HEK293 (cell line): ENCODE measurements at regions not wholly inside any gene's neighbourhood (a gene's known extent, or its start where the extent isn't known, plus 50 kb on each side); places are given as distances from the start of the nearest gene placed in this dataset.

Experiments used
- CTCF ChIA-PET: fragments of 350-600 bp; formaldehyde crosslinking; extraction: SDS; loops from one replicate; lab custom pipeline; 2021; ENCODE audit warnings: antibody characterized with exemption; lab: Yijun Ruan, JAX
- POLR2A ChIA-PET: fragments of 300-600 bp; formaldehyde crosslinking; extraction: SDS; loops from one replicate; lab custom pipeline; 2020; ENCODE audit warnings: antibody characterized with exemption, inconsistent platforms; lab: Yijun Ruan, JAX
- H3K27ac ChIP-seq: fragments of 200-500 bp; sonication (Bioruptor generic); 2 replicates; pipeline ENCODE4 v1.5.1; 2014; ENCODE audit warnings: low read depth, low read length, control low read depth, inconsistent platforms; ENCODE audit errors: extremely low read depth
- H3K36me3 ChIP-seq, 2 experiments: fragments of 200-500 bp in 1 of 2; sonication (Bioruptor generic) in 1 of 2; 1 replicate in 1 of 2; 2 replicates in 1 of 2; pipeline ENCODE4 v1.5.1; 2014 to 2017; ENCODE audit warnings: inconsistent platforms in 2 of 2, low read length in 2 of 2; ENCODE audit not compliant: control insufficient read depth in 2 of 2, insufficient read depth in 1 of 2
- H3K4me1 ChIP-seq: fragments of 200-500 bp; sonication (Bioruptor generic); 2 replicates; pipeline ENCODE4 v1.5.1; 2014; ENCODE audit warnings: mild to moderate bottlenecking, low read length, inconsistent platforms; ENCODE audit not compliant: control insufficient read depth, insufficient read depth
- H3K4me3 ChIP-seq: 2 replicates; pipeline ENCODE4 v1.5.1; 2011; ENCODE audit warnings: low read depth, mild to moderate bottlenecking, control low read depth, low read length, moderate library complexity
- H3K9me3 ChIP-seq: fragments of 200-500 bp; sonication (Bioruptor generic); 2 replicates; pipeline ENCODE4 v1.5.1; 2014; ENCODE audit warnings: low read depth, low read length, inconsistent platforms; ENCODE audit not compliant: control insufficient read depth, insufficient read depth
- BCL11A ChIP-seq: fragments of 450-650 bp; formaldehyde crosslinking; IDR thresholded peaks from 2 replicates; pipeline ENCODE4 v1.5.1; 2016; ENCODE audit warnings: low read depth, missing biosample characterization, missing genetic modification characterization
- KLF16 ChIP-seq: fragments of 450-650 bp; formaldehyde crosslinking; IDR thresholded peaks from 2 replicates; pipeline ENCODE4 v1.5.1; 2017; ENCODE audit warnings: missing biosample characterization, missing genetic modification characterization
- SETDB1 ChIP-seq: IDR thresholded peaks from one replicate; pipeline ENCODE4 v1.6.1; 2017; ENCODE audit warnings: mild to moderate bottlenecking, low read length, moderate library complexity, mixed read lengths; ENCODE audit not compliant: insufficient read length
- ZBTB7A ChIP-seq: fragments of 450-650 bp; formaldehyde crosslinking; IDR thresholded peaks from 2 replicates; pipeline ENCODE4 v1.5.1; 2016; ENCODE audit warnings: low read depth, missing biosample characterization, missing genetic modification characterization
- ZNF133 ChIP-seq: fragments of 450-650 bp; formaldehyde crosslinking; IDR thresholded peaks from 2 replicates; pipeline ENCODE4 v1.5.1; 2016; ENCODE audit warnings: missing biosample characterization, missing genetic modification characterization
- ZNF16 ChIP-seq: fragments of 450-650 bp; formaldehyde crosslinking; IDR thresholded peaks from 2 replicates; pipeline ENCODE4 v1.5.1; 2016; ENCODE audit warnings: low read depth, missing biosample characterization, missing genetic modification characterization
- ZNF175 ChIP-seq: fragments of 450-650 bp; formaldehyde crosslinking; IDR thresholded peaks from 2 replicates; pipeline ENCODE4 v1.5.1; 2016; ENCODE audit warnings: missing biosample characterization, missing genetic modification characterization
- ZNF184 ChIP-seq: fragments of 450-650 bp; IDR thresholded peaks from 2 replicates; pipeline ENCODE4 v1.5.1; 2018; ENCODE audit warnings: missing biosample characterization, mild to moderate bottlenecking, missing genetic modification characterization
- ZNF211 ChIP-seq: fragments of 450-650 bp; formaldehyde crosslinking; IDR thresholded peaks from 2 replicates; pipeline ENCODE4 v1.5.1; 2016; ENCODE audit warnings: low read depth, missing biosample characterization, missing genetic modification characterization
- ZNF239 ChIP-seq: fragments of 450-650 bp; formaldehyde crosslinking; IDR thresholded peaks from 2 replicates; pipeline ENCODE4 v1.5.1; 2016; ENCODE audit warnings: missing biosample characterization, missing genetic modification characterization
- ZNF404 ChIP-seq: fragments of 450-650 bp; formaldehyde crosslinking; IDR thresholded peaks from 2 replicates; pipeline ENCODE4 v1.5.1; 2017; ENCODE audit warnings: missing biosample characterization, missing genetic modification characterization
- ZNF558 ChIP-seq: fragments of 450-650 bp; formaldehyde crosslinking; IDR thresholded peaks from 2 replicates; pipeline ENCODE4 v1.5.1; 2016; ENCODE audit warnings: missing biosample characterization, missing genetic modification characterization
- ZNF629 ChIP-seq: fragments of 450-650 bp; formaldehyde crosslinking; IDR thresholded peaks from 2 replicates; pipeline ENCODE4 v1.5.1; 2017; ENCODE audit warnings: missing biosample characterization, missing genetic modification characterization
- ZNF660 ChIP-seq: fragments of 450-650 bp; IDR thresholded peaks from 2 replicates; pipeline ENCODE4 v1.5.1; 2018; ENCODE audit warnings: missing biosample characterization, mild to moderate bottlenecking, missing genetic modification characterization
- ZNF670 ChIP-seq: fragments of 450-650 bp; formaldehyde crosslinking; IDR thresholded peaks from 2 replicates; pipeline ENCODE4 v1.5.1; 2016; ENCODE audit warnings: missing biosample characterization, missing genetic modification characterization, low read depth
- ZNF677 ChIP-seq: fragments of 450-650 bp; IDR thresholded peaks from 2 replicates; pipeline ENCODE4 v1.5.0; 2018; ENCODE audit warnings: missing biosample characterization, mild to moderate bottlenecking, missing genetic modification characterization, moderate library complexity
- ZNF707 ChIP-seq: fragments of 450-650 bp; formaldehyde crosslinking; IDR thresholded peaks from 2 replicates; pipeline ENCODE4 v1.5.1; 2016; ENCODE audit warnings: missing biosample characterization, missing genetic modification characterization
- TF ChIP-seq, protein P1 (sequence below): fragments of 450-650 bp; formaldehyde crosslinking; IDR thresholded peaks from 2 replicates; pipeline ENCODE4 v1.5.1; 2016; ENCODE audit warnings: missing biosample characterization, missing genetic modification characterization
- TF ChIP-seq, protein P2 (sequence below): fragments of 450-650 bp; formaldehyde crosslinking; IDR thresholded peaks from 2 replicates; pipeline ENCODE4 v1.5.1; 2016; ENCODE audit warnings: missing biosample characterization, missing genetic modification characterization
- TF ChIP-seq, protein P3 (sequence below): fragments of 450-650 bp; formaldehyde crosslinking; IDR thresholded peaks from 2 replicates; pipeline ENCODE4 v1.5.1; 2016; ENCODE audit warnings: missing biosample characterization, missing genetic modification characterization
- TF ChIP-seq, protein P4 (sequence below): fragments of 450-650 bp; formaldehyde crosslinking; IDR thresholded peaks from 2 replicates; pipeline ENCODE4 v1.5.1; 2017; ENCODE audit warnings: missing biosample characterization, mild to moderate bottlenecking, missing genetic modification characterization, moderate library complexity
- TF ChIP-seq, protein P5 (sequence below): fragments of 450-650 bp; formaldehyde crosslinking; IDR thresholded peaks from 2 replicates; pipeline ENCODE4 v1.5.1; 2016; ENCODE audit warnings: missing biosample characterization, missing genetic modification characterization
- TF ChIP-seq, protein P6 (sequence below): fragments of 450-650 bp; formaldehyde crosslinking; IDR thresholded peaks from 2 replicates; pipeline ENCODE4; 2016; ENCODE audit warnings: missing biosample characterization, missing genetic modification characterization
- TF ChIP-seq, protein P7 (sequence below): fragments of 450-650 bp; formaldehyde crosslinking; optimal IDR thresholded peaks from 2 replicates; pipeline ENCODE3; 2016; ENCODE audit warnings: missing biosample characterization, mild to moderate bottlenecking, missing genetic modification characterization
- TF ChIP-seq, protein P8 (sequence below): fragments of 450-650 bp; IDR thresholded peaks from 2 replicates; pipeline ENCODE4 v1.5.1; 2018; ENCODE audit warnings: missing biosample characterization, mild to moderate bottlenecking, missing genetic modification characterization

DNA sequence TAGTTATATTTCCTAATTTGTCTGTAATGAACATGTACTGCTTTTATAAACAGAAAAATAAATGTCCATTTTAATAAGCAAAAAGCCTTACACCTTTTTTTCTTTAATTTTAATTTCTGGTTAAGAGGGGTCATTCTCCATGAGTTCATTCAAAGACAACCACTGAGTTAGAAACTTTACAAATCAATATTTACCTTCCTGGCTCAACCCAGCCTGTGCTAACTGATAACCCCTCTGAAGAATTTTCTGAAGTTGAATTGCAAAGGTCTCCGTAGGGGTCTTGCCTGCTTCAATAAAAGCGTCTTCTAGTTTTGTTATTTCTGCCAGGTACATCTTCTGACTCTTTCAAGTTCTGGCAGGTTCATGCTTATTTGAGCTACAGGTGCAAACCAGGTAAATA is 440.4 kb upstream of the SALL1 start:
- Histone ChIP-seq H3K27ac (no peak overlapping the region), H3K4me1 (peaks cover 10% of the 10 kb centered on the region), H3K9me3 (no peaks in the 10 kb centered on the region), H3K4me3 (no peak overlapping the region), H3K36me3 (no peaks in the 10 kb centered on the region)
- POLR2A ChIA-PET: no interaction called here
- CTCF ChIA-PET: interaction anchor here (0.6 kb wide), 2 partner anchors 62 to 1122 kb away, joined by 3 to 4 read pairs; no protein-coding TSS in a partner anchor
- TF ChIP-seq, protein P1, sequence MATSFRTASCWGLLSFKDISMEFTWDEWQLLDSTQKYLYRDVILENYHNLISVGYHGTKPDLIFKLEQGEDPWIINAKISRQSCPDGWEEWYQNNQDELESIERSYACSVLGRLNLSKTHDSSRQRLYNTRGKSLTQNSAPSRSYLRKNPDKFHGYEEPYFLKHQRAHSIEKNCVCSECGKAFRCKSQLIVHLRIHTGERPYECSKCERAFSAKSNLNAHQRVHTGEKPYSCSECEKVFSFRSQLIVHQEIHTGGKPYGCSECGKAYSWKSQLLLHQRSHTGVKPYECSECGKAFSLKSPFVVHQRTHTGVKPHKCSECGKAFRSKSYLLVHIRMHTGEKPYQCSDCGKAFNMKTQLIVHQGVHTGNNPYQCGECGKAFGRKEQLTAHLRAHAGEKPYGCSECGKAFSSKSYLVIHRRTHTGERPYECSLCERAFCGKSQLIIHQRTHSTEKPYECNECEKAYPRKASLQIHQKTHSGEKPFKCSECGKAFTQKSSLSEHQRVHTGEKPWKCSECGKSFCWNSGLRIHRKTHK (tag by site-specific recombination): no peak
- TF ChIP-seq ZNF660 (tag by site-specific recombination) (no peak), ZNF133 (tag by site-specific recombination) (no peak), ZBTB7A (no peak), ZNF707 (tag by site-specific recombination) (no peak), ZNF16 (tag by site-specific recombination) (no peak), ZNF211 (tag by site-specific recombination) (no peak), ZNF558 (tag by site-specific recombination) (no peak), ZNF175 (tag by site-specific recombination) (no peak), ZNF670 (tag by site-specific recombination) (no peak), ZNF677 (tag by site-specific recombination) (no peak), ZNF184 (no peak), SETDB1 (no peak), BCL11A (tag by site-specific recombination) (no peak)
- TF ChIP-seq, protein P2, sequence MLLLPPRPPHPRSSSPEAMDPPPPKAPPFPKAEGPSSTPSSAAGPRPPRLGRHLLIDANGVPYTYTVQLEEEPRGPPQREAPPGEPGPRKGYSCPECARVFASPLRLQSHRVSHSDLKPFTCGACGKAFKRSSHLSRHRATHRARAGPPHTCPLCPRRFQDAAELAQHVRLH (tag by site-specific recombination): no peak
- TF ChIP-seq, protein P3, sequence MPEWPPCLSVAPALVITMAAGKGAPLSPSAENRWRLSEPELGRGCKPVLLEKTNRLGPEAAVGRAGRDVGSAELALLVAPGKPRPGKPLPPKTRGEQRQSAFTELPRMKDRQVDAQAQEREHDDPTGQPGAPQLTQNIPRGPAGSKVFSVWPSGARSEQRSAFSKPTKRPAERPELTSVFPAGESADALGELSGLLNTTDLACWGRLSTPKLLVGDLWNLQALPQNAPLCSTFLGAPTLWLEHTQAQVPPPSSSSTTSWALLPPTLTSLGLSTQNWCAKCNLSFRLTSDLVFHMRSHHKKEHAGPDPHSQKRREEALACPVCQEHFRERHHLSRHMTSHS (tag by site-specific recombination): no peak
- TF ChIP-seq, protein P4, sequence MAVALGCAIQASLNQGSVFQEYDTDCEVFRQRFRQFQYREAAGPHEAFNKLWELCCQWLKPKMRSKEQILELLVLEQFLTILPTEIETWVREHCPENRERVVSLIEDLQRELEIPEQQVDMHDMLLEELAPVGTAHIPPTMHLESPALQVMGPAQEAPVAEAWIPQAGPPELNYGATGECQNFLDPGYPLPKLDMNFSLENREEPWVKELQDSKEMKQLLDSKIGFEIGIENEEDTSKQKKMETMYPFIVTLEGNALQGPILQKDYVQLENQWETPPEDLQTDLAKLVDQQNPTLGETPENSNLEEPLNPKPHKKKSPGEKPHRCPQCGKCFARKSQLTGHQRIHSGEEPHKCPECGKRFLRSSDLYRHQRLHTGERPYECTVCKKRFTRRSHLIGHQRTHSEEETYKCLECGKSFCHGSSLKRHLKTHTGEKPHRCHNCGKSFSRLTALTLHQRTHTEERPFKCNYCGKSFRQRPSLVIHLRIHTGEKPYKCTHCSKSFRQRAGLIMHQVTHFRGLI (tag by site-specific recombination): no peak
- TF ChIP-seq, protein P5, sequence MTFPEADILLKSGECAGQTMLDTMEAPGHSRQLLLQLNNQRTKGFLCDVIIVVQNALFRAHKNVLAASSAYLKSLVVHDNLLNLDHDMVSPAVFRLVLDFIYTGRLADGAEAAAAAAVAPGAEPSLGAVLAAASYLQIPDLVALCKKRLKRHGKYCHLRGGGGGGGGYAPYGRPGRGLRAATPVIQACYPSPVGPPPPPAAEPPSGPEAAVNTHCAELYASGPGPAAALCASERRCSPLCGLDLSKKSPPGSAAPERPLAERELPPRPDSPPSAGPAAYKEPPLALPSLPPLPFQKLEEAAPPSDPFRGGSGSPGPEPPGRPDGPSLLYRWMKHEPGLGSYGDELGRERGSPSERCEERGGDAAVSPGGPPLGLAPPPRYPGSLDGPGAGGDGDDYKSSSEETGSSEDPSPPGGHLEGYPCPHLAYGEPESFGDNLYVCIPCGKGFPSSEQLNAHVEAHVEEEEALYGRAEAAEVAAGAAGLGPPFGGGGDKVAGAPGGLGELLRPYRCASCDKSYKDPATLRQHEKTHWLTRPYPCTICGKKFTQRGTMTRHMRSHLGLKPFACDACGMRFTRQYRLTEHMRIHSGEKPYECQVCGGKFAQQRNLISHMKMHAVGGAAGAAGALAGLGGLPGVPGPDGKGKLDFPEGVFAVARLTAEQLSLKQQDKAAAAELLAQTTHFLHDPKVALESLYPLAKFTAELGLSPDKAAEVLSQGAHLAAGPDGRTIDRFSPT (tag by site-specific recombination): no peak

DNA sequence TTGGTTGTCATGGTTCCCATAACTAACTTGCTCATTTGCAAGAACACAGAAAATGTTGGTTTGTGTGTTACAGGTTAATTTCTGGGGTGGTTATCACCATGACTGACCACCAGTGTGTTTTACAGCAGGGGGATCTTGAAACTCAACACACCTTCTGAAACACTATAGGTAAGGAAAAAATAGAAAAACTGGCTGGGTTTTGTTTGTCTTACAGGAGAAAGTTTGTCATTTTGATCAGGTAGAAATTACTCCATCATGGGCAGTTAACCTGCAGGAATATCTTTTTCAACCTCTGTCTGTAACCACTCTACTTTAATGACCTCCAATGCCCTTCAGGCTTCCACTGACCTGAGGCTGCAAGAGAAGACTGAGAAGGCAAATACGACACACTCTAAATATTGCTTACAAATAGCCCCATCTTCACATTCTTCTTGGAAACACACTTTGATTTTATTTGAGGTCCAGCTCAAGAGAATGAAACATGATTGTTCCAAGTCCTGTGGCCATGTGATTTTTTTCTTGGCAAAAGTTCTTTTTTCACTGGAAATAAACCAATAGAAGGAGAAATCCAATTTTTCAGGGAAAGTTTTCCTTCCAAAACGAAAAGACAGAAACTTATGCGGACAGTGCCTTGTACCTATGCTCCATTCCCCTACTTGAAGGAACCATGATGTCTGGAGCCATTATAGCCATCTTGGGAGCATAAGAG is 428.7 kb upstream of the SALL1 start:
- Histone ChIP-seq H3K4me1 (peaks cover 13% of the 10 kb centered on the region), H3K9me3 (no peaks in the 10 kb centered on the region), H3K27ac (no peak overlapping the region), H3K4me3 (no peak overlapping the region), H3K36me3 (no peaks in the 10 kb centered on the region)
- ChIA-PET CTCF (interaction anchor here (0.7 to 1.0 kb wide), 2 partner anchors 238 to 476 kb away, joined by 3 read pairs; no protein-coding TSS in a partner anchor), POLR2A (no interaction called here)
- TF ChIP-seq, protein P6, sequence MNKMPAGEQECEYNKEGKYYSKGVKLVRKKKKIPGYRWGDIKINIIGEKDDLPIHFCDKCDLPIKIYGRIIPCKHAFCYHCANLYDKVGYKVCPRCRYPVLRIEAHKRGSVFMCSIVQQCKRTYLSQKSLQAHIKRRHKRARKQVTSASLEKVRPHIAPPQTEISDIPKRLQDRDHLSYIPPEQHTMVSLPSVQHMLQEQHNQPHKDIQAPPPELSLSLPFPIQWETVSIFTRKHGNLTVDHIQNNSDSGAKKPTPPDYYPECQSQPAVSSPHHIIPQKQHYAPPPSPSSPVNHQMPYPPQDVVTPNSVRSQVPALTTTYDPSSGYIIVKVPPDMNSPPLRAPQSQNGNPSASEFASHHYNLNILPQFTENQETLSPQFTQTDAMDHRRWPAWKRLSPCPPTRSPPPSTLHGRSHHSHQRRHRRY (tag by site-specific recombination): no peak
- TF ChIP-seq, protein P7, sequence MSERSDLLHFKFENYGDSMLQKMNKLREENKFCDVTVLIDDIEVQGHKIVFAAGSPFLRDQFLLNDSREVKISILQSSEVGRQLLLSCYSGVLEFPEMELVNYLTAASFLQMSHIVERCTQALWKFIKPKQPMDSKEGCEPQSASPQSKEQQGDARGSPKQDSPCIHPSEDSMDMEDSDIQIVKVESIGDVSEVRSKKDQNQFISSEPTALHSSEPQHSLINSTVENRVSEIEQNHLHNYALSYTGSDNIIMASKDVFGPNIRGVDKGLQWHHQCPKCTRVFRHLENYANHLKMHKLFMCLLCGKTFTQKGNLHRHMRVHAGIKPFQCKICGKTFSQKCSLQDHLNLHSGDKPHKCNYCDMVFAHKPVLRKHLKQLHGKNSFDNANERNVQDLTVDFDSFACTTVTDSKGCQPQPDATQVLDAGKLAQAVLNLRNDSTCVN: no peak
- no peak for TF ChIP-seq KLF16 (tag by site-specific recombination)
- TF ChIP-seq ZNF629: no peak
- no peak for TF ChIP-seq ZNF404 (tag by site-specific recombination)
- no peak for TF ChIP-seq ZNF239 (tag by site-specific recombination)
- TF ChIP-seq, protein P8, sequence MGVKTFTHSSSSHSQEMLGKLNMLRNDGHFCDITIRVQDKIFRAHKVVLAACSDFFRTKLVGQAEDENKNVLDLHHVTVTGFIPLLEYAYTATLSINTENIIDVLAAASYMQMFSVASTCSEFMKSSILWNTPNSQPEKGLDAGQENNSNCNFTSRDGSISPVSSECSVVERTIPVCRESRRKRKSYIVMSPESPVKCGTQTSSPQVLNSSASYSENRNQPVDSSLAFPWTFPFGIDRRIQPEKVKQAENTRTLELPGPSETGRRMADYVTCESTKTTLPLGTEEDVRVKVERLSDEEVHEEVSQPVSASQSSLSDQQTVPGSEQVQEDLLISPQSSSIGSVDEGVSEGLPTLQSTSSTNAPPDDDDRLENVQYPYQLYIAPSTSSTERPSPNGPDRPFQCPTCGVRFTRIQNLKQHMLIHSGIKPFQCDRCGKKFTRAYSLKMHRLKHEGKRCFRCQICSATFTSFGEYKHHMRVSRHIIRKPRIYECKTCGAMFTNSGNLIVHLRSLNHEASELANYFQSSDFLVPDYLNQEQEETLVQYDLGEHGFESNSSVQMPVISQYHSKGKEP (tag by site-specific recombination): no peak
